ENCODE measurements at regions not wholly inside any gene's neighbourhood (a gene's known extent, or its start where the extent isn't known, plus 50 kb on each side); places are given as distances from the start of the nearest gene placed in this dataset.

- Histone ChIP-seq H3K9me3 (ENCODE audit: low read length) (no peaks in the 10 kb centered on the region), H3K9ac (ENCODE audit: low read length) (no peak overlapping the region), H3K27me3 (ENCODE audit: control insufficient read depth in 1 of 2, insufficient read depth in 2 of 2, low read length in 2 of 2) (no peaks in the 10 kb centered on the region), H3K36me3 (ENCODE audit: insufficient read depth, low read length) (no peaks in the 10 kb centered on the region), H3K4me1 (ENCODE audit: insufficient read depth, low read length) (no peaks in the 10 kb centered on the region), H3K27ac (ENCODE audit: low read depth, low read length) (no peak overlapping the region), H3K4me3 (ENCODE audit: low read depth in 1 of 2, low read length in 2 of 2) (no peak overlapping the region)
Observed at GRCh38 chr2:10977621-10978020, 65.9 kb downstream of the KCNF1 start.

- Histone ChIP-seq H3K36me3 (ENCODE audit: insufficient read depth, low read length) (no peaks in the 10 kb centered on the region), H3K9me3 (ENCODE audit: low read length) (no peaks in the 10 kb centered on the region), H3K4me1 (ENCODE audit: insufficient read depth, low read length) (no peaks in the 10 kb centered on the region), H3K27ac (ENCODE audit: low read depth, low read length) (no peak overlapping the region), H3K27me3 (ENCODE audit: control insufficient read depth in 1 of 2, insufficient read depth in 2 of 2, low read length in 2 of 2) (no peaks in the 10 kb centered on the region), H3K4me3 (ENCODE audit: low read depth in 1 of 2, low read length in 2 of 2) (no peak overlapping the region), H3K9ac (ENCODE audit: low read length) (no peak overlapping the region)
Observed at GRCh38 chr2:10978090-10978670, 66.4 kb downstream of the KCNF1 start.

- Histone ChIP-seq H3K4me3 (ENCODE audit: low read depth in 1 of 2, low read length in 2 of 2) (no peak overlapping the region), H3K27me3 (ENCODE audit: control insufficient read depth in 1 of 2, insufficient read depth in 2 of 2, low read length in 2 of 2) (no peaks in the 10 kb centered on the region), H3K4me1 (ENCODE audit: insufficient read depth, low read length) (peaks cover 4% of the 10 kb centered on the region), H3K36me3 (ENCODE audit: insufficient read depth, low read length) (no peaks in the 10 kb centered on the region), H3K9ac (ENCODE audit: low read length) (no peak overlapping the region), H3K27ac (ENCODE audit: low read depth, low read length) (no peak overlapping the region), H3K9me3 (ENCODE audit: low read length) (no peaks in the 10 kb centered on the region)
Observed at GRCh38 chr2:10980071-10980470, 68.3 kb downstream of the KCNF1 start.

GRCh38 chr2:10980886-10981425 lies 69.2 kb downstream of the KCNF1 start:
- H3K36me3 ChIP-seq (ENCODE audit: insufficient read depth, low read length), result no peaks in the 10 kb centered on the region
- H3K4me3 ChIP-seq (ENCODE audit: low read depth in 1 of 2, low read length in 2 of 2), result no peak overlapping the region
- H3K9ac ChIP-seq (ENCODE audit: low read length), result no peak overlapping the region
- no peak overlapping the region for H3K27ac ChIP-seq (ENCODE audit: low read depth, low read length)
- H3K27me3 ChIP-seq (ENCODE audit: control insufficient read depth in 1 of 2, insufficient read depth in 2 of 2, low read length in 2 of 2), result no peaks in the 10 kb centered on the region
- H3K4me1 ChIP-seq (ENCODE audit: insufficient read depth, low read length), result peaks cover 4% of the 10 kb centered on the region
- H3K9me3 ChIP-seq (ENCODE audit: low read length), result no peaks in the 10 kb centered on the region

- no peaks in the 10 kb centered on the region for H3K27me3 ChIP-seq (ENCODE audit: control insufficient read depth in 1 of 2, insufficient read depth in 2 of 2, low read length in 2 of 2)
- H3K27ac ChIP-seq (ENCODE audit: low read depth, low read length), result no peak overlapping the region
- peaks cover 4% of the 10 kb centered on the region for H3K4me1 ChIP-seq (ENCODE audit: insufficient read depth, low read length)
- no peak overlapping the region for H3K9ac ChIP-seq (ENCODE audit: low read length)
- H3K4me3 ChIP-seq (ENCODE audit: low read depth in 1 of 2, low read length in 2 of 2), result no peak overlapping the region
- H3K9me3 ChIP-seq (ENCODE audit: low read length), result no peaks in the 10 kb centered on the region
- no peaks in the 10 kb centered on the region for H3K36me3 ChIP-seq (ENCODE audit: insufficient read depth, low read length)
Observed at GRCh38 chr2:10981451-10981850, 69.7 kb downstream of the KCNF1 start.

GRCh38 chr2:10981941-10982431 lies 70.3 kb downstream of the KCNF1 start:
- H3K9me3 ChIP-seq (ENCODE audit: low read length), result no peaks in the 10 kb centered on the region
- no peak overlapping the region for H3K27ac ChIP-seq (ENCODE audit: low read depth, low read length)
- H3K9ac ChIP-seq (ENCODE audit: low read length), result no peak overlapping the region
- H3K27me3 ChIP-seq (ENCODE audit: control insufficient read depth in 1 of 2, insufficient read depth in 2 of 2, low read length in 2 of 2), result no peaks in the 10 kb centered on the region
- peaks cover 4% of the 10 kb centered on the region for H3K4me1 ChIP-seq (ENCODE audit: insufficient read depth, low read length)
- H3K4me3 ChIP-seq (ENCODE audit: low read depth in 1 of 2, low read length in 2 of 2), result no peak overlapping the region
- H3K36me3 ChIP-seq (ENCODE audit: insufficient read depth, low read length), result no peaks in the 10 kb centered on the region

- peak overlapping the region in 1 of 2 donors; percentile 18 for H3K4me3 ChIP-seq (ENCODE audit: low read depth in 1 of 2, low read length in 2 of 2)
- no peak overlapping the region for H3K9ac ChIP-seq (ENCODE audit: low read length)
Observed at GRCh38 chr2:10982931-10983701, 71.4 kb downstream of the KCNF1 start.

GRCh38 chr2:10983711-10984110 lies 72.0 kb downstream of the KCNF1 start:
- Histone ChIP-seq H3K9me3 (ENCODE audit: low read length) (no peaks in the 10 kb centered on the region), H3K36me3 (ENCODE audit: insufficient read depth, low read length) (no peaks in the 10 kb centered on the region), H3K9ac (ENCODE audit: low read length) (no peak overlapping the region), H3K27ac (ENCODE audit: low read depth, low read length) (no peak overlapping the region), H3K27me3 (ENCODE audit: control insufficient read depth in 1 of 2, insufficient read depth in 2 of 2, low read length in 2 of 2) (no peaks in the 10 kb centered on the region), H3K4me1 (ENCODE audit: insufficient read depth, low read length) (peaks cover 4% of the 10 kb centered on the region), H3K4me3 (ENCODE audit: low read depth in 1 of 2, low read length in 2 of 2) (peak overlapping the region in 1 of 2 donors; percentile 18)

More at GRCh38 chr2:10982931-10983701, 71.4 kb downstream of the KCNF1 start:
- no peaks in the 10 kb centered on the region for H3K36me3 ChIP-seq (ENCODE audit: insufficient read depth, low read length)
- no peaks in the 10 kb centered on the region for H3K9me3 ChIP-seq (ENCODE audit: low read length)
- H3K27me3 ChIP-seq (ENCODE audit: control insufficient read depth in 1 of 2, insufficient read depth in 2 of 2, low read length in 2 of 2), result no peaks in the 10 kb centered on the region
- peaks cover 4% of the 10 kb centered on the region for H3K4me1 ChIP-seq (ENCODE audit: insufficient read depth, low read length)
- no peak overlapping the region for H3K27ac ChIP-seq (ENCODE audit: low read depth, low read length)

GRCh38 chr2:10984418-10985135 lies 72.8 kb downstream of the KCNF1 start:
- H3K4me3 ChIP-seq (ENCODE audit: low read depth in 1 of 2, low read length in 2 of 2), result no peak overlapping the region
- no peak overlapping the region for H3K27ac ChIP-seq (ENCODE audit: low read depth, low read length)
- no peak overlapping the region for H3K9ac ChIP-seq (ENCODE audit: low read length)
- H3K27me3 ChIP-seq (ENCODE audit: control insufficient read depth in 1 of 2, insufficient read depth in 2 of 2, low read length in 2 of 2), result no peaks in the 10 kb centered on the region
- H3K4me1 ChIP-seq (ENCODE audit: insufficient read depth, low read length), result peaks cover 4% of the 10 kb centered on the region
- no peaks in the 10 kb centered on the region for H3K9me3 ChIP-seq (ENCODE audit: low read length)
- no peaks in the 10 kb centered on the region for H3K36me3 ChIP-seq (ENCODE audit: insufficient read depth, low read length)

- peaks cover 4% of the 10 kb centered on the region for H3K4me1 ChIP-seq (ENCODE audit: insufficient read depth, low read length)
- no peak overlapping the region for H3K9ac ChIP-seq (ENCODE audit: low read length)
- H3K9me3 ChIP-seq (ENCODE audit: low read length), result no peaks in the 10 kb centered on the region
- H3K4me3 ChIP-seq (ENCODE audit: low read depth in 1 of 2, low read length in 2 of 2), result no peak overlapping the region
- H3K36me3 ChIP-seq (ENCODE audit: insufficient read depth, low read length), result no peaks in the 10 kb centered on the region
- H3K27me3 ChIP-seq (ENCODE audit: control insufficient read depth in 1 of 2, insufficient read depth in 2 of 2, low read length in 2 of 2), result no peaks in the 10 kb centered on the region
- H3K27ac ChIP-seq (ENCODE audit: low read depth, low read length), result no peak overlapping the region
Observed at GRCh38 chr2:10985260-10985659, 73.5 kb downstream of the KCNF1 start.

- H3K27me3 ChIP-seq (ENCODE audit: control insufficient read depth in 1 of 2, insufficient read depth in 2 of 2, low read length in 2 of 2), result no peaks in the 10 kb centered on the region
- H3K4me1 ChIP-seq (ENCODE audit: insufficient read depth, low read length), result peaks cover 4% of the 10 kb centered on the region
- H3K9ac ChIP-seq (ENCODE audit: low read length), result no peak overlapping the region
- H3K36me3 ChIP-seq (ENCODE audit: insufficient read depth, low read length), result no peaks in the 10 kb centered on the region
- no peak overlapping the region for H3K4me3 ChIP-seq (ENCODE audit: low read depth in 1 of 2, low read length in 2 of 2)
- H3K27ac ChIP-seq (ENCODE audit: low read depth, low read length), result no peak overlapping the region
- H3K9me3 ChIP-seq (ENCODE audit: low read length), result no peaks in the 10 kb centered on the region
Observed at GRCh38 chr2:10985901-10986535, 74.3 kb downstream of the KCNF1 start.

All from muscle layer of colon (tissue), 2 donors.